ENCODE measurements at regions not wholly inside any gene's neighbourhood (a gene's known extent, or its start where the extent isn't known, plus 50 kb on each side); places are given as distances from the start of the nearest gene placed in this dataset.

DNA sequence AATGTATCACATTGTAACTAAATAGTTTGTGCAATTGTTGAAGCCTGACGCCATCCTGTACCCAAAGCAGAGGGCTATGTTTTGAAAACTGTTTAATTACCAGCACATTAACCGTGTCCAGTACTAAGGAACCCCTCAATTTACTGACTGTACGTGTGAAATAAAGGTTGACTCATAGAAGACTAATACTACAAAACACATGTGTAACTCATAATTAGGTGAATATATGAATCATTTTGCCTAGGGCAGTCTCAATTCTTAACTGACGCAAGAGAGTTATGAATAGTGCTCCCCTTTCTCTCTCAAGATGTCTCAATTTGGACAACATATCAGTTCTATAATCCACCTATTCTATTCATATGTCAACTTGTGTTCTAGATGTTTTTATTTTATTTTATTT is 558.4 kb downstream of the PRDM9 start:
- TF ChIP-seq NFYB (IDR thresholded peaks at IDR 0.05; ENCODE audit: insufficient read depth, low read depth, low read length) (no peak), CTCF (IDR thresholded peaks at IDR 0.05 in 2 of 3, conservative IDR thresholded peaks at IDR 0.05 in 1 of 3; ENCODE audit: control insufficient read depth in 2 of 3, extremely low read depth in 1 of 3, insufficient read depth in 1 of 3, low read depth in 3 of 3, low read length in 3 of 3) (no peak)

Data from GM12878 (cell line).